CD14-positive monocyte (primary cell): ENCODE measurements at regions not wholly inside any gene's neighbourhood (a gene's known extent, or its start where the extent isn't known, plus 50 kb on each side); places are given as distances from the start of the nearest gene placed in this dataset.

ENCODE experiments used
- DNase-seq, 3 donors: peaks; one replicate each; pipeline ENCODE4 v3.0.0-alpha.2; 2011 to 2022
- H2AFZ ChIP-seq: 2 replicates; pipeline ENCODE4 v1.6.0; 2012; ENCODE audit warnings: mild to moderate bottlenecking, low read depth, low read length, inconsistent platforms; ENCODE audit not compliant: insufficient read depth, poor library complexity, severe bottlenecking
- H3K27ac ChIP-seq, 2 donors: 1 replicate in 1 of 2; 2 replicates in 1 of 2; pipeline ENCODE4 v1.5.1; 2012 to 2013; ENCODE audit warnings: low read length in 2 of 2, control low read depth in 1 of 2, inconsistent platforms in 1 of 2, low read depth in 1 of 2, mild to moderate bottlenecking in 1 of 2
- H3K27me3 ChIP-seq, 2 donors: one replicate each; pipeline versions ENCODE4 v1.6.0 to v1.6.1; 2011 to 2013; ENCODE audit warnings: low read length in 2 of 2; ENCODE audit not compliant: control insufficient read depth in 2 of 2, insufficient read depth in 2 of 2
- H3K36me3 ChIP-seq, 2 donors: replicated peaks in 1 of 2; 1 replicate in 1 of 2; 2 replicates in 1 of 2; pipeline versions ENCODE4 v1.5.1 to v1.6.1; 2012 to 2013; ENCODE audit warnings: low read length in 2 of 2, control low read depth in 1 of 2, inconsistent platforms in 1 of 2, mild to moderate bottlenecking in 1 of 2; ENCODE audit not compliant: insufficient read depth in 2 of 2, control insufficient read depth in 1 of 2
- H3K4me1 ChIP-seq, 2 donors: 1 replicate in 1 of 2; 2 replicates in 1 of 2; pipeline versions ENCODE4 v1.5.1 to v1.6.1; 2012 to 2013; ENCODE audit warnings: low read length in 2 of 2, control low read depth in 1 of 2, inconsistent platforms in 1 of 2, mild to moderate bottlenecking in 1 of 2, moderate library complexity in 1 of 2; ENCODE audit not compliant: insufficient read depth in 2 of 2, control insufficient read depth in 1 of 2
- H3K4me2 ChIP-seq: replicated peaks from 2 replicates; pipeline ENCODE3; 2012; ENCODE audit warnings: low read length, moderate library complexity, mild to moderate bottlenecking; ENCODE audit not compliant: poor library complexity, severe bottlenecking; ENCODE audit errors: extremely low read depth
- H3K4me3 ChIP-seq, 3 experiments: fragments of 200-600 bp in 1 of 3; sonication (generic) in 1 of 3; replicated peaks in 1 of 3; 1 replicate in 2 of 3; 2 replicates in 1 of 3; pipeline ENCODE4 v1.5.1; 2011 to 2013; ENCODE audit warnings: low read length in 3 of 3, mild to moderate bottlenecking in 3 of 3, control low read depth in 2 of 3, low read depth in 2 of 3, inconsistent platforms in 1 of 3, moderate library complexity in 1 of 3
- H3K79me2 ChIP-seq: 2 replicates; pipeline ENCODE4 v1.6.0; 2012; ENCODE audit warnings: mild to moderate bottlenecking, control low read depth, inconsistent platforms, low read length, moderate library complexity; ENCODE audit not compliant: insufficient read depth
- H3K9ac ChIP-seq: 2 replicates; pipeline ENCODE4 v1.6.0; 2017; ENCODE audit warnings: low read length, mild to moderate bottlenecking; ENCODE audit not compliant: insufficient read depth, poor library complexity, severe bottlenecking
- H3K9me3 ChIP-seq, 2 donors: replicated peaks in 1 of 2; 1 replicate in 1 of 2; 2 replicates in 1 of 2; pipeline versions ENCODE4 v1.5.1 to v1.6.1; 2012 to 2013; ENCODE audit warnings: low read length in 2 of 2, control low read depth in 1 of 2; ENCODE audit not compliant: control insufficient read depth in 1 of 2, insufficient read depth in 1 of 2
- H4K20me1 ChIP-seq: 2 replicates; pipeline ENCODE4 v1.6.0; 2012; ENCODE audit warnings: mild to moderate bottlenecking, low read length, control low read depth, moderate library complexity; ENCODE audit not compliant: insufficient read depth
- H3K27ac Mint-ChIP-seq, 7 donors: one replicate each; pipeline ENCODE4 v1.8.0; 2020; ENCODE audit warnings: mild to moderate bottlenecking in 7 of 7, mixed read lengths in 7 of 7, moderate library complexity in 6 of 7, inconsistent platforms in 2 of 7
- H3K27me3 Mint-ChIP-seq, 3 donors: one replicate each; pipeline ENCODE4 v1.8.0; 2021 to 2022; ENCODE audit warnings: low read depth in 3 of 3, mild to moderate bottlenecking in 3 of 3, mixed read lengths in 3 of 3, moderate library complexity in 3 of 3, inconsistent platforms in 1 of 3
- H3K36me3 Mint-ChIP-seq, 2 donors: one replicate each; pipeline ENCODE4 v1.8.0; 2020; ENCODE audit warnings: mixed read lengths in 2 of 2, inconsistent platforms in 1 of 2, mild to moderate bottlenecking in 1 of 2
- H3K4me1 Mint-ChIP-seq: one replicate; pipeline ENCODE4 v1.8.0; 2020; ENCODE audit warnings: mild to moderate bottlenecking, mixed read lengths
- H3K4me3 Mint-ChIP-seq, 2 donors: one replicate each; pipeline ENCODE4 v1.8.0; 2020; ENCODE audit warnings: mild to moderate bottlenecking in 2 of 2, mixed read lengths in 2 of 2, moderate library complexity in 1 of 2
- H3K9me3 Mint-ChIP-seq, 7 donors: one replicate each; pipeline ENCODE4 v1.8.0; 2020 to 2022; ENCODE audit warnings: mixed read lengths in 7 of 7, mild to moderate bottlenecking in 6 of 7, moderate library complexity in 6 of 7, inconsistent platforms in 2 of 7
- intact Hi-C, 2 donors: fragments of 100-400 bp; cut with micrococcal nuclease; formaldehyde crosslinking; loops; one replicate each; pipeline versions ENCODE4 v1.15.0 to v1.15.1; 2023
- TF ChIP-seq, protein P1 (sequence below): fragments of 200-600 bp; IDR thresholded peaks from one replicate; pipeline ENCODE4 v1.8.0; 2022; ENCODE audit warnings: antibody characterized with exemption, mild to moderate bottlenecking

GRCh38 chr12:63056649-63057048, 94.4 kb downstream of the AVPR1A start:
- Histone ChIP-seq H3K4me1 (no peaks in the 10 kb centered on the region), H3K27me3 (no peaks in the 10 kb centered on the region), H3K9me3 (no peaks in the 10 kb centered on the region), H3K27ac (no peak overlapping the region), H4K20me1 (no peaks in the 10 kb centered on the region), H3K36me3 (no peaks in the 10 kb centered on the region), H3K4me3 (no peak overlapping the region), H3K9ac (no peak overlapping the region), H2AFZ (no peak overlapping the region), H3K4me2 (no peak overlapping the region), H3K79me2 (no peaks in the 10 kb centered on the region)
- H3K27me3 Mint-ChIP-seq, result peaks cover 0 to 3% (median 0%) of the 10 kb centered on the region in 3 donors
- no peak for DNase-seq
- TF ChIP-seq, protein P1, sequence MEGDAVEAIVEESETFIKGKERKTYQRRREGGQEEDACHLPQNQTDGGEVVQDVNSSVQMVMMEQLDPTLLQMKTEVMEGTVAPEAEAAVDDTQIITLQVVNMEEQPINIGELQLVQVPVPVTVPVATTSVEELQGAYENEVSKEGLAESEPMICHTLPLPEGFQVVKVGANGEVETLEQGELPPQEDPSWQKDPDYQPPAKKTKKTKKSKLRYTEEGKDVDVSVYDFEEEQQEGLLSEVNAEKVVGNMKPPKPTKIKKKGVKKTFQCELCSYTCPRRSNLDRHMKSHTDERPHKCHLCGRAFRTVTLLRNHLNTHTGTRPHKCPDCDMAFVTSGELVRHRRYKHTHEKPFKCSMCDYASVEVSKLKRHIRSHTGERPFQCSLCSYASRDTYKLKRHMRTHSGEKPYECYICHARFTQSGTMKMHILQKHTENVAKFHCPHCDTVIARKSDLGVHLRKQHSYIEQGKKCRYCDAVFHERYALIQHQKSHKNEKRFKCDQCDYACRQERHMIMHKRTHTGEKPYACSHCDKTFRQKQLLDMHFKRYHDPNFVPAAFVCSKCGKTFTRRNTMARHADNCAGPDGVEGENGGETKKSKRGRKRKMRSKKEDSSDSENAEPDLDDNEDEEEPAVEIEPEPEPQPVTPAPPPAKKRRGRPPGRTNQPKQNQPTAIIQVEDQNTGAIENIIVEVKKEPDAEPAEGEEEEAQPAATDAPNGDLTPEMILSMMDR, result no peak
- no peak overlapping the region for H3K27ac Mint-ChIP-seq
- no peaks in the 10 kb centered on the region for H3K36me3 Mint-ChIP-seq
- intact Hi-C loops, result no loop called here
- peaks cover 0 to 4% (median 2%) of the 10 kb centered on the region in 7 donors for H3K9me3 Mint-ChIP-seq
- no peaks in the 10 kb centered on the region for H3K4me1 Mint-ChIP-seq
- no peak overlapping the region for H3K4me3 Mint-ChIP-seq

DNA sequence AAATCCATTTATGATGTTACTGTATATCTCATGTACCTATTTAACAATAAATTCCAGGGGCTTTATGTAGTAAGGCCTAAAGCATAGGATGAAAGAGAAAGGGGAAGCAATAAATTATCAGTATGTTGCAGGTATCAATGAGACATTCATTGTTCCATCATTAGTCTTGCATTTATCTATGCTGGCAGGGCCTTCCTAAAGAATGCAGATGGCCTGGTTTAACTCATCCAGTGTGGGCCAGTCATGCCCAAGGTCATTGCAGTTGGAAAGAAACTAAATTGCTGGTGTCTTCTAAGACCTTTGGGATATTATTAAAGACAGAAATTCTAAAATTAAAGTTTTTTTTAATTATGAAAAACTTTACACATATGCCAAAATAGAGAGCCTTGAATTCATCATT, 98.3 kb downstream of the AVPR1A start:
- Mint-ChIP-seq H3K4me1 (no peaks in the 10 kb centered on the region), H3K36me3 (no peaks in the 10 kb centered on the region), H3K27ac (no peak overlapping the region), H3K9me3 (peaks cover 0 to 4% (median 2%) of the 10 kb centered on the region in 7 donors), H3K4me3 (no peak overlapping the region), H3K27me3 (no peaks in the 10 kb centered on the region)
- Histone ChIP-seq H4K20me1 (no peaks in the 10 kb centered on the region), H3K79me2 (no peaks in the 10 kb centered on the region), H3K36me3 (no peaks in the 10 kb centered on the region), H3K9ac (no peak overlapping the region), H3K4me2 (no peak overlapping the region), H3K4me3 (no peak overlapping the region), H2AFZ (no peak overlapping the region), H3K4me1 (no peaks in the 10 kb centered on the region), H3K27ac (no peak overlapping the region), H3K27me3 (no peaks in the 10 kb centered on the region), H3K9me3 (no peaks in the 10 kb centered on the region)
- TF ChIP-seq, protein P1, result no peak
- intact Hi-C loops, result no loop called here
- DNase-seq, result no peak
